Left lung (tissue), 4 donors: ENCODE measurements at regions not wholly inside any gene's neighbourhood (a gene's known extent, or its start where the extent isn't known, plus 50 kb on each side); places are given as distances from the start of the nearest gene placed in this dataset.

Experiments used
- ATAC-seq: fragments of 200-7000 bp; cut with Tn5 transposase; one replicate; pipeline ENCODE4 v1.9.1; 2020; ENCODE audit warnings: moderate library complexity
- DNase-seq, 4 donors: peaks; one replicate each; pipeline ENCODE4 v3.0.0-alpha.2; 2013 to 2020
- H3K27ac ChIP-seq, 2 donors: fragments of 200-600 bp; sonication (generic) in 1 of 2; one replicate each; pipeline versions ENCODE4 v1.5.0 to v1.8.0; 2020 to 2021
- H3K27me3 ChIP-seq, 2 donors: fragments of 200-600 bp; sonication (generic) in 1 of 2; one replicate each; pipeline versions ENCODE4 v1.5.0 to v1.8.0; 2020 to 2021
- H3K36me3 ChIP-seq, 2 donors: fragments of 200-600 bp; sonication (generic) in 1 of 2; one replicate each; pipeline versions ENCODE4 v1.5.0 to v1.8.0; 2020 to 2021
- H3K4me1 ChIP-seq, 2 donors: fragments of 200-600 bp; one replicate each; pipeline ENCODE4 v1.8.0; 2021
- H3K4me3 ChIP-seq, 2 donors: fragments of 200-600 bp; sonication (generic) in 1 of 2; one replicate each; pipeline versions ENCODE4 v1.5.0 to v1.8.0; 2020 to 2021; ENCODE audit warnings: mild to moderate bottlenecking in 1 of 2
- H3K9me3 ChIP-seq, 2 donors: fragments of 200-600 bp; sonication (generic) in 1 of 2; one replicate each; pipeline versions ENCODE4 v1.5.0 to v1.8.0; 2020 to 2021
- CTCF ChIP-seq, 2 donors: fragments of 200-600 bp; sonication (generic) in 1 of 2; IDR thresholded peaks; one replicate each; pipeline versions ENCODE4 v1.5.0 to v1.8.0; 2021; ENCODE audit warnings: antibody characterized with exemption in 2 of 2
- intact Hi-C, 2 donors: fragments of 100-400 bp; cut with DNase I; formaldehyde crosslinking; loops; one replicate each; pipeline versions ENCODE4 v1.11.2 to v1.14.2; 2022
- donor health status: DM: no; HTN: yes; CAD: no.
- donor health status: DM: no; HTN: no; CAD: no.

GRCh38 chr1:30250338-30250983, 472.9 kb downstream of the MATN1 start:
- Histone ChIP-seq H3K27ac (no peak overlapping the region), H3K9me3 (no peaks in the 10 kb centered on the region), H3K4me3 (no peak overlapping the region), H3K36me3 (no peaks in the 10 kb centered on the region), H3K4me1 (no peaks in the 10 kb centered on the region), H3K27me3 (peaks cover 0 to 66% of the 10 kb centered on the region in 2 donors)
- intact Hi-C loops = no loop called here
- no peak for DNase-seq
- ATAC-seq = no peak
- TF ChIP-seq CTCF (IDR thresholded peaks at IDR 0.05) = no peak

- Histone ChIP-seq H3K36me3 (no peaks in the 10 kb centered on the region), H3K9me3 (no peaks in the 10 kb centered on the region), H3K4me3 (no peak overlapping the region), H3K27me3 (peaks cover 0 to 62% of the 10 kb centered on the region in 2 donors), H3K4me1 (no peaks in the 10 kb centered on the region), H3K27ac (no peak overlapping the region)
- no peak for DNase-seq
- no peak for ATAC-seq
- TF ChIP-seq CTCF (IDR thresholded peaks at IDR 0.05) = no peak
- intact Hi-C loops = no loop called here
Measured at GRCh38 chr1:30249446-30250337, 473.7 kb downstream of the MATN1 start.

GRCh38 chr1:30248774-30249173, 474.6 kb downstream of the MATN1 start:
- no peak overlapping the region for H3K27ac ChIP-seq
- H3K4me1 ChIP-seq = no peaks in the 10 kb centered on the region
- intact Hi-C loops = no loop called here
- no peak for TF ChIP-seq CTCF (IDR thresholded peaks at IDR 0.05)
- ATAC-seq (no peak), DNase-seq (no peak)
- H3K27me3 ChIP-seq = peaks cover 0 to 60% of the 10 kb centered on the region in 2 donors
- no peaks in the 10 kb centered on the region for H3K36me3 ChIP-seq
- no peak overlapping the region for H3K4me3 ChIP-seq
- no peaks in the 10 kb centered on the region for H3K9me3 ChIP-seq

- Histone ChIP-seq H3K36me3 (no peaks in the 10 kb centered on the region), H3K27me3 (peaks cover 0 to 60% of the 10 kb centered on the region in 2 donors), H3K4me3 (no peak overlapping the region), H3K9me3 (no peaks in the 10 kb centered on the region), H3K4me1 (no peaks in the 10 kb centered on the region), H3K27ac (no peak overlapping the region)
- TF ChIP-seq CTCF (IDR thresholded peaks at IDR 0.05) = no peak
- intact Hi-C loops = no loop called here
- DNase-seq (no peak), ATAC-seq (no peak)
Measured at GRCh38 chr1:30248373-30248772, 475.0 kb downstream of the MATN1 start.

- DNase-seq = no peak
- Histone ChIP-seq H3K9me3 (no peaks in the 10 kb centered on the region), H3K27ac (no peak overlapping the region), H3K36me3 (no peaks in the 10 kb centered on the region), H3K27me3 (peaks cover 0 to 54% of the 10 kb centered on the region in 2 donors), H3K4me3 (no peak overlapping the region), H3K4me1 (no peaks in the 10 kb centered on the region)
- intact Hi-C loops = no loop called here
- TF ChIP-seq CTCF (IDR thresholded peaks at IDR 0.05) = no peak
- no peak for ATAC-seq
Measured at GRCh38 chr1:30244801-30245200, 478.6 kb downstream of the MATN1 start.
